ENCODE measurements at regions not wholly inside any gene's neighbourhood (a gene's known extent, or its start where the extent isn't known, plus 50 kb on each side); places are given as distances from the start of the nearest gene placed in this dataset.

- no peak for DNase-seq (ENCODE audit: low spot score)
- TF ChIP-seq CTCF (IDR thresholded peaks at IDR 0.05; ENCODE audit: extremely low read depth, insufficient read depth, missing control alignments): no peak
- in situ Hi-C loops (cut with MboI; ENCODE audit: low pct_unique_long_range_greater_than_20kb, low sequenced_read_pairs, unreplicated experiment): no loop called here
These were observed 274.5 kb upstream of the SOX5 start for GRCh38 chr12:24223926-24224325.

- no peak for TF ChIP-seq CTCF (IDR thresholded peaks at IDR 0.05; ENCODE audit: extremely low read depth, insufficient read depth, missing control alignments)
- in situ Hi-C loops (cut with MboI; ENCODE audit: low pct_unique_long_range_greater_than_20kb, low sequenced_read_pairs, unreplicated experiment): no loop called here
- DNase-seq (ENCODE audit: low spot score): no peak
These were observed 273.5 kb upstream of the SOX5 start for GRCh38 chr12:24222968-24223367.

GRCh38 chr12:24212496-24212895 is 263.0 kb upstream of the SOX5 start:
- in situ Hi-C loops (cut with MboI; ENCODE audit: low pct_unique_long_range_greater_than_20kb, low sequenced_read_pairs, unreplicated experiment): no loop called here

GRCh38 chr12:24206621-24207020 is 257.2 kb upstream of the SOX5 start:
- DNase-seq (ENCODE audit: low spot score): no peak
- in situ Hi-C loops (cut with MboI; ENCODE audit: low pct_unique_long_range_greater_than_20kb, low sequenced_read_pairs, unreplicated experiment): no loop called here
- TF ChIP-seq CTCF (IDR thresholded peaks at IDR 0.05; ENCODE audit: extremely low read depth, insufficient read depth, missing control alignments): no peak

More at GRCh38 chr12:24212496-24212895, 263.0 kb upstream of the SOX5 start:
- TF ChIP-seq CTCF (IDR thresholded peaks at IDR 0.05; ENCODE audit: extremely low read depth, insufficient read depth, missing control alignments): no peak
- DNase-seq (ENCODE audit: low spot score): no peak

GRCh38 chr12:24201258-24201970 is 251.9 kb upstream of the SOX5 start:
- in situ Hi-C loops (cut with MboI; ENCODE audit: low pct_unique_long_range_greater_than_20kb, low sequenced_read_pairs, unreplicated experiment): no loop called here
- DNase-seq (ENCODE audit: low spot score): no peak
- TF ChIP-seq CTCF (IDR thresholded peaks at IDR 0.05; ENCODE audit: extremely low read depth, insufficient read depth, missing control alignments): no peak

- in situ Hi-C loops (cut with MboI; ENCODE audit: low pct_unique_long_range_greater_than_20kb, low sequenced_read_pairs, unreplicated experiment): no loop called here
- TF ChIP-seq CTCF (IDR thresholded peaks at IDR 0.05; ENCODE audit: extremely low read depth, insufficient read depth, missing control alignments): no peak
- DNase-seq (ENCODE audit: low spot score): no peak
These were observed 250.5 kb upstream of the SOX5 start for GRCh38 chr12:24200010-24200409.

All from GM13977 (cell line).